ENCODE measurements at regions not wholly inside any gene's neighbourhood (a gene's known extent, or its start where the extent isn't known, plus 50 kb on each side); places are given as distances from the start of the nearest gene placed in this dataset.

- TF ChIP-seq CTCF (IDR thresholded peaks at IDR 0.05): no peak
- TF ChIP-seq EP300 (IDR thresholded peaks at IDR 0.05): no peak
- no peak for TF ChIP-seq POLR2A (IDR thresholded peaks at IDR 0.05)
These were observed 51.5 kb upstream of the ANTXR2 start for GRCh38 chr4:80124246-80125211.

All from ovary (tissue), 3 donors.